ENCODE measurements at regions not wholly inside any gene's neighbourhood (a gene's known extent, or its start where the extent isn't known, plus 50 kb on each side); places are given as distances from the start of the nearest gene placed in this dataset.
A peak's percentile ranks its signal among the peaks of the same experiment; 100 is the strongest.
"Not testable (repeated sequence)": the region's sequence is repeated elsewhere in the genome, so short reads cannot be mapped to it uniquely, and the experiment has no call there.

GRCh38 chr11:112615238-112615637, 346.0 kb upstream of the NCAM1 start:
- DNase-seq (ENCODE audit: low read depth), result no peak

DNA sequence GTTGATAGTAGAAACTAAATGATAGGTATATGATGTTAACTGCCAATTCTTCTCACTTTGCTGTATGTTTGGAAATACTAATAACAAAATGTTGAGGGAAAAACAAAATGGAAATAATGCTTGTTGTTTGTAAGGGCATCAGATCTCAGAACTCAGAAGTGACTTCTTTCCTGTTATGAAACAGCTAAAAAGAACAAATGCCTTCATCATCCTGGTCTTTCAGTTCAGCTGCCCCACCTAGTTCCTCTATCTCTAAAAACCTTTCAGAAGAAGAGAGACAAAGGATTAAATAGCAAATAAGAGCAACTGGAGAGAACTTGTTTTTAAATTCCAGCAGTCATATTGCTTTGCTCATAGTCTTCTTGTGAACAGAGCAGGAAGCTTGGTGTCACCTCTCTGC, 345.3 kb upstream of the NCAM1 start:
- no peak for DNase-seq (ENCODE audit: low read depth)

- no peak for DNase-seq (ENCODE audit: low read depth)
Observed at GRCh38 chr11:112616327-112617097, 344.7 kb upstream of the NCAM1 start.

DNA sequence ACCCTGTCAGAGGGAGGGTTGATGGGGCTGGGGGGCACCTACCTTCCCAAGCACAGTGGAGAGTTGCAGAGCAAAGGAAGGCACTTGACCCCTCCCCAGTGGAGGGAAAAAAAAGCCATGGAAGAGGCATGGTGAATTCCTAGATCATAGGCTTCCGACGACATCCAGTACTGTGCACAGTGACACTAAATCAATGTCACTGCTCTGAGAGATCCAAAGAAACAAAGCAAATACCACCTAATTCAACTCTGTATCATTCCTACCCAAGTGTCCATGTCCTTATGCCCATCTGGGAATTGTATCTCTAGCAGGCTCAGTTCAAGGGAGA, 344.2 kb upstream of the NCAM1 start:
- no peak for DNase-seq (ENCODE audit: low read depth)

- DNase-seq (ENCODE audit: low read depth), result no peak
Observed at GRCh38 chr11:112617977-112618826, 343.0 kb upstream of the NCAM1 start.

GRCh38 chr11:112619106-112619505, 342.1 kb upstream of the NCAM1 start:
- DNase-seq (ENCODE audit: low read depth), result no peak

GRCh38 chr11:112620621-112621394, 340.4 kb upstream of the NCAM1 start:
- peak; percentile 60 for DNase-seq (ENCODE audit: low read depth)

- no peak for DNase-seq (ENCODE audit: low read depth)
Observed at GRCh38 chr11:112623057-112623456, 338.2 kb upstream of the NCAM1 start.

- no peak for DNase-seq (ENCODE audit: low read depth)
Observed at GRCh38 chr11:112624431-112624830, 336.8 kb upstream of the NCAM1 start.

GRCh38 chr11:112624971-112625370, 336.2 kb upstream of the NCAM1 start:
- not testable (repeated sequence) for DNase-seq (ENCODE audit: low read depth)

DNA sequence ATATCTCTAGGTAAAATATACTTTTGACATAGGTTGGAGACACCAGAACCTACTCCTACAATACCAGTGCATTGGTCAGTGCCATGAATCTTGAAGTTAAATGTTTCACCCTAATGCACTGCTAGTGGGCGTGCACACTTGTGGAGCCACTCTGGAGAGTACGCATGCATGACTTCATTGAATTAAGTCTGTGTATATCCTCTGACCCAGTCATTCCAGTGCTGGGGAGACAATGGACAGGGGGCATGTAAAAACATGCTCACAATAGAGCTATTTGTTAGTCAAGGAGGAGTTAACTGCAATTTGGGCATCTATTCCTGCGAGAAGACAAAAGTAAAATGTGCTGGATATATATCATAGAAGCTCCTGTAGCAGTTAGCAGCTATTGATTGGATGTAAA, 335.4 kb upstream of the NCAM1 start:
- DNase-seq (ENCODE audit: low read depth), result no peak

DNA sequence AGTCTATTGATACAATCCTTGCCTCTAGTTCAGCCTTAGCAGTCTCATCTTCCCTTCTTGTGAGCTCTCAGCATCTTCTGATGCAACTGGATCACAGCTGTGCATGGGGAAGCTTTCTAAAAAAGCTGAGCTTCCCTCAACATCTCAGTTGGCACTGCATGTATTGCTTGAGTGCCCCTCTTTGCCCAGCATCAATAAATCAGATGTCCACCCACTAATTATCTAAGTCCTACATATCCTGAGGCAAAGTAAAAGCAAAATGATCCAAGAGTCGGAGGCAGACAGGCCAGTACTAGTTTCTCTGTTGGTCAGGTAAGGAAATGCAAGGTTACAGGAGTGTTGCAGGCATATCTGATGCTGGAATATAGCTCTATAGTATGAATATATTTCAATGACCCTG, 334.5 kb upstream of the NCAM1 start:
- DNase-seq (ENCODE audit: low read depth), result no peak

- DNase-seq (ENCODE audit: low read depth), result peak; percentile 49
Observed at GRCh38 chr11:112627588-112628045, 333.6 kb upstream of the NCAM1 start.

DNA sequence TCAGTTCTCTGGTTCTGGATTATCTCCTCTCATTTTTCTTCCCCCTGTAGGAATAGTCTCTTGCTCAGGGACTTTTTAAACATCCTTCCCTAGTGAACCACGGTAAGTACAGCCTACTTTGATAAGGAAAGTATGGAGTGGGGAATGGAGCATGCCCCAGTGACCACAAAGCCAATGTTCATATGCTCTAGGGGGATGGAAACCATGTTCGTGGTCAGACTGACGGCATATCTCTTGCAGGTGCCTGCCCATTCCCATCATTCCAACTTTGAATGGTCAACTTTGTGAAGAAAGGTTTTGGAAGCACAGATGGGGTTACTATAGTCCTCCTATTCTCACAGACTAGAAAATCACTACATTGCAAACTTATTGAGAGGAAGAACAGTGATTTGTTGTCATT, 332.5 kb upstream of the NCAM1 start:
- no peak for DNase-seq (ENCODE audit: low read depth)

GRCh38 chr11:112630496-112630895, 330.7 kb upstream of the NCAM1 start:
- no peak for DNase-seq (ENCODE audit: low read depth)

GRCh38 chr11:112631333-112631732, 329.9 kb upstream of the NCAM1 start:
- no peak for DNase-seq (ENCODE audit: low read depth)

- peak; percentile 53 for DNase-seq (ENCODE audit: low read depth)
Observed at GRCh38 chr11:112632866-112633505, 328.2 kb upstream of the NCAM1 start.

DNA sequence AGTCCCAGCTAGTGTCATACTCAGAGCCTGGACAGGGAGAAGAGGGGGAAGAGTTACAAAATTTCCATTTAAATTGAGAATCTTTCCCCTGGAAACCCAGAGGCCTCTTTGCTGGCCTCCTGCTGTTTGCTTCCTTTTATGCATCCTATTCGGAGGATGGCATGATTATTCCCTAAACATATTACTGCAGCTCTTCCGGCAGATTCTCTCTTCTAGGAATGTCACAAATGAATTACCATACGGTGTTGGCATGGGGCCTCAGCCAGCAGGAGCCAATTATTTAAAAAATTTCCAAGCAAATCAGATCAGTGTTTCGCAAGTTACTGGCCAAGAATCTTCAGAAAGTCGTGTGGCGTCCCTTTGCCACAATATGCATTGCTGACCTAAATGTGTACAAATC, 326.7 kb upstream of the NCAM1 start:
- DNase-seq (ENCODE audit: low read depth), result no peak

DNA sequence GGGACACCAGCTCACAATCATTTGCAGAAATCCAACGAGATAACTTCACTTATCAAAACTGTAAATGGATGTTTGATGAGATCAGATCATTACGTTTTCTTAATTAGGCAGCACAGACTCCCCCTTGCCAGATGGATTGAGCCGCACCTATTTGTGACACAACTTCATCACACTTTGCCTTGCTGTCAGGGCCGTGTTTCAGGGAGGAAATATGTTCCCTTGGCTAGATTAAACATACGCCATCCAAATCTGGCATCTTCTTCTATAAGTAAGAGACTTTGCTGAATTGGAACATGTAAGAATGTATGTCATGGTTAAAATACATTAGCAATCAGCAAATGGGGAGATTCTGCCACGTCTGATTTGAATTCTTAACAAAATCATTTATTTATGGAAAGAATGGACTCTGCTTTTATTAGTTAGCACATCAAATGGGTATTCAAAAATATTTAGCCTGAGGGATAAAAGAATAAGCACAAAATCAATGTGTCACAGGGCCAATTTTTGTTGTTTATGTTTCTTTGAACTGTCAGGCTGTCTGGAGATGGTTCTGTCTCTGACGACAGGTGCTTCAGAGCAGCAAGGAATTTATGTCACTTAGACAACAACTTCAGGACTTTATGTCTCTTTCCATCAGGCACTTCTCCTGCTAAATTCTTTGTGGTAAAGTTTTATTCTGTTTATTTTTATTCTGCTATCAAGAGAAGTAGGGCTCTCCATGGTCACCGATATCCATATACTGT, 326.1 kb upstream of the NCAM1 start:
- DNase-seq (ENCODE audit: low read depth), result no peak

DNA sequence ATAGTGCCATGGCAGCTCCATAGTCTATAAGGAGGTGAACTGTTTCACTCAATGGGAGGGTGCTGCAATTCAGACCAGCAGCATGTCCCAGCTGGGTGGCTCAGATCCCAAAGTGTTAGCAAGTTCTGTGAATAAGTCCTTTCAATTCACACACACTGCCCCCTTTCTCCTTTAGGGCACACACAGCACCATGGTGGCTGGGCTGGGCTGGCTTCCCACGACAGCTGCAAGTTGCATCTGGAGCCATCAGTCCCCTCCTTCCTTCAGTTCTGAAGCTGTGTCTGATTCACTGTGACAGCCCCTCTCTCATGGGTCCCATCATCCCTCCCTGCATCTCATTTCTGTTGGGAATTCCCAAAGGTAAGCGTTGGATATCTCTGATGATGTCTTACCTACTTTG, 324.1 kb upstream of the NCAM1 start:
- no peak for DNase-seq (ENCODE audit: low read depth)

GRCh38 chr11:112637876-112638275, 323.3 kb upstream of the NCAM1 start:
- DNase-seq (ENCODE audit: low read depth), result no peak

Data from HT1080 (cell line).